ENCODE measurements at regions not wholly inside any gene's neighbourhood (a gene's known extent, or its start where the extent isn't known, plus 50 kb on each side); places are given as distances from the start of the nearest gene placed in this dataset.

- H3K4me1 ChIP-seq (ENCODE audit: control insufficient read depth in 3 of 3, insufficient read depth in 2 of 3, low read depth in 1 of 3, low read length in 2 of 3): no peaks in the 10 kb centered on the region
- H3K4me3 ChIP-seq (ENCODE audit: low read depth in 1 of 3, low read length in 3 of 3): no peak overlapping the region
- peaks cover 0 to 7% of the 10 kb centered on the region in 2 donors for H3K9me3 ChIP-seq (ENCODE audit: control insufficient read depth in 2 of 2, insufficient read depth in 1 of 2, low read depth in 1 of 2, low read length in 1 of 2)
- DNase-seq (no peak), FAIRE-seq (no peak)
- no peaks in the 10 kb centered on the region for H3K36me3 ChIP-seq (ENCODE audit: control insufficient read depth in 3 of 3, insufficient read depth in 2 of 3, low read depth in 1 of 3, low read length in 3 of 3)
- H3K27me3 ChIP-seq (ENCODE audit: control insufficient read depth in 3 of 3, insufficient read depth in 3 of 3, low read length in 3 of 3): no peaks in the 10 kb centered on the region
- WGBS, 3 donors: 81 to 91% (median 89%) methylated on average over 2 of the region's 2 CpGs
- no peak overlapping the region for H3K27ac ChIP-seq (ENCODE audit: low read depth in 1 of 3, low read length in 2 of 3)
Measured at GRCh38 chr7:17687361-17687760, 252.9 kb downstream of the SNX13 start.

- Histone ChIP-seq H3K9me3 (ENCODE audit: control insufficient read depth in 2 of 2, insufficient read depth in 1 of 2, low read depth in 1 of 2, low read length in 1 of 2) (peaks cover 0 to 7% of the 10 kb centered on the region in 2 donors), H3K4me3 (ENCODE audit: low read depth in 1 of 3, low read length in 3 of 3) (no peak overlapping the region), H3K4me1 (ENCODE audit: control insufficient read depth in 3 of 3, insufficient read depth in 2 of 3, low read depth in 1 of 3, low read length in 2 of 3) (no peaks in the 10 kb centered on the region), H3K27me3 (ENCODE audit: control insufficient read depth in 3 of 3, insufficient read depth in 3 of 3, low read length in 3 of 3) (no peaks in the 10 kb centered on the region), H3K36me3 (ENCODE audit: control insufficient read depth in 3 of 3, insufficient read depth in 2 of 3, low read depth in 1 of 3, low read length in 3 of 3) (no peaks in the 10 kb centered on the region), H3K27ac (ENCODE audit: low read depth in 1 of 3, low read length in 2 of 3) (no peak overlapping the region)
- DNase-seq (no peak), FAIRE-seq (no peak)
- 61 to 78% (median 65%) methylated on average over 5 of the region's 5 CpGs for WGBS, 3 donors
Measured at GRCh38 chr7:17689361-17689902, 250.9 kb downstream of the SNX13 start.

- no peak for FAIRE-seq
- H3K4me3 ChIP-seq (ENCODE audit: low read depth in 1 of 3, low read length in 3 of 3): no peak overlapping the region
- WGBS, 3 donors: 66 to 78% (median 76%) methylated on average over 4 of the region's 4 CpGs
Measured at GRCh38 chr7:17690030-17690429, 250.3 kb downstream of the SNX13 start.

GRCh38 chr7:17696422-17696821 is 243.9 kb downstream of the SNX13 start:
- H3K36me3 ChIP-seq (ENCODE audit: control insufficient read depth in 3 of 3, insufficient read depth in 2 of 3, low read depth in 1 of 3, low read length in 3 of 3): no peaks in the 10 kb centered on the region
- peaks cover 0 to 22% of the 10 kb centered on the region in 2 donors for H3K9me3 ChIP-seq (ENCODE audit: control insufficient read depth in 2 of 2, insufficient read depth in 1 of 2, low read depth in 1 of 2, low read length in 1 of 2)
- DNase-seq (no peak), FAIRE-seq (no peak)
- H3K27me3 ChIP-seq (ENCODE audit: control insufficient read depth in 3 of 3, insufficient read depth in 3 of 3, low read length in 3 of 3): no peaks in the 10 kb centered on the region
- no peak overlapping the region for H3K4me3 ChIP-seq (ENCODE audit: low read depth in 1 of 3, low read length in 3 of 3)
- H3K4me1 ChIP-seq (ENCODE audit: control insufficient read depth in 3 of 3, insufficient read depth in 2 of 3, low read depth in 1 of 3, low read length in 2 of 3): no peaks in the 10 kb centered on the region
- 57 to 72% (median 68%) methylated on average over 6 of the region's 6 CpGs for WGBS, 3 donors
- H3K27ac ChIP-seq (ENCODE audit: low read depth in 1 of 3, low read length in 2 of 3): no peak overlapping the region

More at GRCh38 chr7:17690030-17690429, 250.3 kb downstream of the SNX13 start:
- Histone ChIP-seq H3K9me3 (ENCODE audit: control insufficient read depth in 2 of 2, insufficient read depth in 1 of 2, low read depth in 1 of 2, low read length in 1 of 2) (peaks cover 0 to 5% of the 10 kb centered on the region in 2 donors), H3K27me3 (ENCODE audit: control insufficient read depth in 3 of 3, insufficient read depth in 3 of 3, low read length in 3 of 3) (no peaks in the 10 kb centered on the region), H3K4me1 (ENCODE audit: control insufficient read depth in 3 of 3, insufficient read depth in 2 of 3, low read depth in 1 of 3, low read length in 2 of 3) (no peaks in the 10 kb centered on the region), H3K36me3 (ENCODE audit: control insufficient read depth in 3 of 3, insufficient read depth in 2 of 3, low read depth in 1 of 3, low read length in 3 of 3) (no peaks in the 10 kb centered on the region), H3K27ac (ENCODE audit: low read depth in 1 of 3, low read length in 2 of 3) (no peak overlapping the region)
- DNase-seq: no peak

GRCh38 chr7:17697128-17697881 is 243.0 kb downstream of the SNX13 start:
- FAIRE-seq (no peak), DNase-seq (no peak)
- no peaks in the 10 kb centered on the region for H3K36me3 ChIP-seq (ENCODE audit: control insufficient read depth in 3 of 3, insufficient read depth in 2 of 3, low read depth in 1 of 3, low read length in 3 of 3)
- H3K4me1 ChIP-seq (ENCODE audit: control insufficient read depth in 3 of 3, insufficient read depth in 2 of 3, low read depth in 1 of 3, low read length in 2 of 3): no peaks in the 10 kb centered on the region
- peaks cover 0 to 22% of the 10 kb centered on the region in 2 donors for H3K9me3 ChIP-seq (ENCODE audit: control insufficient read depth in 2 of 2, insufficient read depth in 1 of 2, low read depth in 1 of 2, low read length in 1 of 2)
- H3K4me3 ChIP-seq (ENCODE audit: low read depth in 1 of 3, low read length in 3 of 3): no peak overlapping the region
- H3K27ac ChIP-seq (ENCODE audit: low read depth in 1 of 3, low read length in 2 of 3): no peak overlapping the region
- WGBS, 3 donors: 86 to 94% (median 91%) methylated on average over 4 of the region's 4 CpGs
- H3K27me3 ChIP-seq (ENCODE audit: control insufficient read depth in 3 of 3, insufficient read depth in 3 of 3, low read length in 3 of 3): no peaks in the 10 kb centered on the region

- no peak for FAIRE-seq
- no peak overlapping the region for H3K4me3 ChIP-seq (ENCODE audit: low read depth in 1 of 3, low read length in 3 of 3)
- H3K9me3 ChIP-seq (ENCODE audit: control insufficient read depth in 2 of 2, insufficient read depth in 1 of 2, low read depth in 1 of 2, low read length in 1 of 2): peaks cover 0 to 22% of the 10 kb centered on the region in 2 donors
- H3K27ac ChIP-seq (ENCODE audit: low read depth in 1 of 3, low read length in 2 of 3): no peak overlapping the region
- no peaks in the 10 kb centered on the region for H3K27me3 ChIP-seq (ENCODE audit: control insufficient read depth in 3 of 3, insufficient read depth in 3 of 3, low read length in 3 of 3)
- DNase-seq: no peak
- no peaks in the 10 kb centered on the region for H3K4me1 ChIP-seq (ENCODE audit: control insufficient read depth in 3 of 3, insufficient read depth in 2 of 3, low read depth in 1 of 3, low read length in 2 of 3)
- H3K36me3 ChIP-seq (ENCODE audit: control insufficient read depth in 3 of 3, insufficient read depth in 2 of 3, low read depth in 1 of 3, low read length in 3 of 3): no peaks in the 10 kb centered on the region
Measured at GRCh38 chr7:17699696-17700095, 240.6 kb downstream of the SNX13 start.

- Histone ChIP-seq H3K4me1 (ENCODE audit: control insufficient read depth in 3 of 3, insufficient read depth in 2 of 3, low read depth in 1 of 3, low read length in 2 of 3) (no peaks in the 10 kb centered on the region), H3K27me3 (ENCODE audit: control insufficient read depth in 3 of 3, insufficient read depth in 3 of 3, low read length in 3 of 3) (no peaks in the 10 kb centered on the region), H3K9me3 (ENCODE audit: control insufficient read depth in 2 of 2, insufficient read depth in 1 of 2, low read depth in 1 of 2, low read length in 1 of 2) (peaks cover 0 to 22% of the 10 kb centered on the region in 2 donors), H3K4me3 (ENCODE audit: low read depth in 1 of 3, low read length in 3 of 3) (no peak overlapping the region), H3K36me3 (ENCODE audit: control insufficient read depth in 3 of 3, insufficient read depth in 2 of 3, low read depth in 1 of 3, low read length in 3 of 3) (no peaks in the 10 kb centered on the region), H3K27ac (ENCODE audit: low read depth in 1 of 3, low read length in 2 of 3) (no peak overlapping the region)
- WGBS, 3 donors: 46 to 74% (median 60%) methylated on average over 3 of the region's 3 CpGs
- FAIRE-seq (no peak), DNase-seq (no peak)
Measured at GRCh38 chr7:17700138-17700537, 240.2 kb downstream of the SNX13 start.

GRCh38 chr7:17706275-17706674 is 234.0 kb downstream of the SNX13 start:
- 48 to 57% (median 53%) methylated on average over 4 of the region's 4 CpGs for WGBS, 3 donors
- DNase-seq: no peak
- no peak for FAIRE-seq

More at GRCh38 chr7:17706275-17706674, 234.0 kb downstream of the SNX13 start:
- Histone ChIP-seq H3K9me3 (ENCODE audit: control insufficient read depth in 2 of 2, insufficient read depth in 1 of 2, low read depth in 1 of 2, low read length in 1 of 2) (no peaks in the 10 kb centered on the region), H3K4me3 (ENCODE audit: low read depth in 1 of 3, low read length in 3 of 3) (no peak overlapping the region), H3K36me3 (ENCODE audit: control insufficient read depth in 3 of 3, insufficient read depth in 2 of 3, low read depth in 1 of 3, low read length in 3 of 3) (no peaks in the 10 kb centered on the region), H3K27me3 (ENCODE audit: control insufficient read depth in 3 of 3, insufficient read depth in 3 of 3, low read length in 3 of 3) (peaks cover 0 to 2% (median 0%) of the 10 kb centered on the region in 3 donors), H3K27ac (ENCODE audit: low read depth in 1 of 3, low read length in 2 of 3) (no peak overlapping the region), H3K4me1 (ENCODE audit: control insufficient read depth in 3 of 3, insufficient read depth in 2 of 3, low read depth in 1 of 3, low read length in 2 of 3) (no peaks in the 10 kb centered on the region)
